HEK293 (cell line): ENCODE measurements at regions not wholly inside any gene's neighbourhood (a gene's known extent, or its start where the extent isn't known, plus 50 kb on each side); places are given as distances from the start of the nearest gene placed in this dataset.

Experiments
- CTCF ChIP-seq: fragments of 450-650 bp; formaldehyde crosslinking; IDR thresholded peaks from 2 replicates; pipeline ENCODE4 v1.5.1; 2016; ENCODE audit warnings: missing biosample characterization, missing genetic modification characterization
- HOXC10 ChIP-seq: sonication (generic); formaldehyde crosslinking; IDR thresholded peaks from 2 replicates; pipeline ENCODE4 v1.8.1; 2023; ENCODE audit warnings: mild to moderate bottlenecking, missing genetic modification reagents
- KLF7 ChIP-seq: fragments of 450-650 bp; formaldehyde crosslinking; IDR thresholded peaks from 2 replicates; pipeline ENCODE4 v1.5.1; 2016; ENCODE audit warnings: missing biosample characterization, missing genetic modification characterization, borderline replicate concordance
- REST ChIP-seq: fragments of 450-650 bp; formaldehyde crosslinking; IDR thresholded peaks from 2 replicates; pipeline ENCODE4 v1.5.1; 2016; ENCODE audit warnings: missing biosample characterization, missing genetic modification characterization
- SP2 ChIP-seq: fragments of 450-650 bp; formaldehyde crosslinking; IDR thresholded peaks from 2 replicates; pipeline ENCODE4 v1.5.1; 2016; ENCODE audit warnings: missing biosample characterization, missing genetic modification characterization
- TSHZ1 ChIP-seq: fragments of 450-650 bp; formaldehyde crosslinking; IDR thresholded peaks from 2 replicates; pipeline ENCODE4 v1.5.1; 2016; ENCODE audit warnings: missing biosample characterization, missing genetic modification characterization, borderline replicate concordance
- ZEB2 ChIP-seq: fragments of 450-650 bp; formaldehyde crosslinking; IDR thresholded peaks from 2 replicates; pipeline ENCODE4 v1.5.1; 2016; ENCODE audit warnings: missing biosample characterization, missing genetic modification characterization
- ZNF114 ChIP-seq: fragments of 450-650 bp; formaldehyde crosslinking; IDR thresholded peaks from 2 replicates; pipeline ENCODE4 v1.5.0; 2017; ENCODE audit warnings: missing biosample characterization, missing genetic modification characterization
- ZNF133 ChIP-seq: fragments of 450-650 bp; formaldehyde crosslinking; IDR thresholded peaks from 2 replicates; pipeline ENCODE4 v1.5.1; 2016; ENCODE audit warnings: missing biosample characterization, missing genetic modification characterization
- ZNF138 ChIP-seq: fragments of 450-650 bp; formaldehyde crosslinking; IDR thresholded peaks from 2 replicates; pipeline ENCODE4 v1.5.1; 2016; ENCODE audit warnings: missing biosample characterization, missing genetic modification characterization, borderline replicate concordance
- ZNF513 ChIP-seq: fragments of 450-650 bp; IDR thresholded peaks from 2 replicates; pipeline ENCODE4 v1.5.1; 2018; ENCODE audit warnings: missing biosample characterization, missing genetic modification characterization
- ZNF704 ChIP-seq: fragments of 450-650 bp; formaldehyde crosslinking; IDR thresholded peaks from 2 replicates; pipeline ENCODE4 v1.5.1; 2016; ENCODE audit warnings: missing biosample characterization, missing genetic modification characterization

GRCh38 chr10:61301575-61301974 lies 151.6 kb downstream of the TMEM26 start:
- no peak for TF ChIP-seq SP2
- TF ChIP-seq CTCF (tag by site-specific recombination): no peak
- TF ChIP-seq ZNF138: no peak
- no peak for TF ChIP-seq KLF7 (tag by site-specific recombination)
- no peak for TF ChIP-seq HOXC10 (CRISPR knock-in tag)
- TF ChIP-seq ZNF114 (tag by site-specific recombination): no peak
- no peak for TF ChIP-seq ZNF133
- TF ChIP-seq ZNF704 (tag by site-specific recombination): no peak
- TF ChIP-seq TSHZ1 (tag by site-specific recombination): no peak
- no peak for TF ChIP-seq ZNF513 (tag by site-specific recombination)
- TF ChIP-seq REST (tag by site-specific recombination): no peak
- TF ChIP-seq ZEB2 (tag by site-specific recombination): no peak
